NCI-H446 treated with DMSO at 0.1 percent for 48 hours (cell line): ENCODE measurements at regions not wholly inside any gene's neighbourhood (a gene's known extent, or its start where the extent isn't known, plus 50 kb on each side); places are given as distances from the start of the nearest gene placed in this dataset.

Experiments
- DNase-seq: peaks from one replicate; lab custom pipeline; 2025; lab: John Stamatoyannopoulos, UW

- DNase-seq: no peak
Observed at GRCh38 chr1:218642033-218642948, 297.2 kb downstream of the TGFB2 start.

- DNase-seq: no peak
Observed at GRCh38 chr1:218643281-218643680, 298.1 kb downstream of the TGFB2 start.

GRCh38 chr1:218643926-218644325, 298.8 kb downstream of the TGFB2 start:
- no peak for DNase-seq

- DNase-seq: no peak
Observed at GRCh38 chr1:218646288-218646687, 301.2 kb downstream of the TGFB2 start.

- no peak for DNase-seq
Observed at GRCh38 chr1:218656301-218657037, 311.3 kb downstream of the TGFB2 start.

- DNase-seq: no peak
Observed at GRCh38 chr1:218658269-218658668, 313.1 kb downstream of the TGFB2 start.

- no peak for DNase-seq
Observed at GRCh38 chr1:218658899-218659298, 313.8 kb downstream of the TGFB2 start.

- DNase-seq: no peak
Observed at GRCh38 chr1:218659911-218660677, 315.0 kb downstream of the TGFB2 start.

GRCh38 chr1:218660678-218661053, 315.5 kb downstream of the TGFB2 start:
- no peak for DNase-seq

- DNase-seq: no peak
Observed at GRCh38 chr1:218661411-218661810, 316.3 kb downstream of the TGFB2 start.

- no peak for DNase-seq
Observed at GRCh38 chr1:218664385-218665170, 319.4 kb downstream of the TGFB2 start.

GRCh38 chr1:218665221-218665620, 320.1 kb downstream of the TGFB2 start:
- no peak for DNase-seq

GRCh38 chr1:218666263-218666662, 321.1 kb downstream of the TGFB2 start:
- DNase-seq: no peak

- DNase-seq: no peak
Observed at GRCh38 chr1:218667781-218668516, 322.8 kb downstream of the TGFB2 start.

GRCh38 chr1:218669431-218669830, 324.3 kb downstream of the TGFB2 start:
- DNase-seq: no peak

GRCh38 chr1:218670875-218671274, 325.7 kb downstream of the TGFB2 start:
- DNase-seq: no peak

GRCh38 chr1:218671573-218671972, 326.4 kb downstream of the TGFB2 start:
- peak; percentile 11 for DNase-seq

GRCh38 chr1:218673170-218673569, 328.0 kb downstream of the TGFB2 start:
- no peak for DNase-seq

GRCh38 chr1:218674280-218674773, 329.2 kb downstream of the TGFB2 start:
- no peak for DNase-seq

- no peak for DNase-seq
Observed at GRCh38 chr1:218677026-218677425, 331.9 kb downstream of the TGFB2 start.

- no peak for DNase-seq
Observed at GRCh38 chr1:218679391-218679790, 334.3 kb downstream of the TGFB2 start.
